Activated CD4-positive, alpha-beta T cell treated with anti-CD3 and anti-CD28 coated beads, Interleukin-2, Interleukin-6, amounts not matched to agents 100 ng/mL and 50 ng/mL, durations not matched to agents 16 hours and 8 hours (primary cell): ENCODE measurements at regions not wholly inside any gene's neighbourhood (a gene's known extent, or its start where the extent isn't known, plus 50 kb on each side); places are given as distances from the start of the nearest gene placed in this dataset.
"Not testable (repeated sequence)": the region's sequence is repeated elsewhere in the genome, so short reads cannot be mapped to it uniquely, and the experiment has no call there.

Experiments used
- DNase-seq: peaks from one replicate; pipeline ENCODE4 v3.0.0-alpha.2; 2020

GRCh38 chr1:70674941-70675685 lies 264.0 kb downstream of the CTH start:
- no peak for DNase-seq

DNA sequence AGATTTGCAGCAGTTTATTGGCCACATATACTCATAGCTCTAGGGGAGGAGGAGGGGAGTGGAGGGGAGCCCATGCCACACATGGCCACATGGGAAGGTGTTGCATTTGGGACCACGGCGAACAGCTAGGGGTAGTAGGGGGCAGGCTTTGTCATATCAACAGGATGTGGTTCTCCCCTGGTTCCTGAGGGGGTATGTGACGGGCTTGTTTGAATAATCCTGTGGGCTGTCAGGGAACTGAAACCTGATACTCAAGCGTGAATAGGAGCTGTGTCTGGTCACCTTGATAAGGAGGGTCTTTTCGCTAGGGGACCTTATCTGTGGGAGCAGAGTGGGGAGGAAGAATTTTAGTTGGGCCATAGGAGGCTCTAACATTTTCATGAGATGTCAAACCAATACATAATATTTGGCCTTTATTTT lies 264.7 kb downstream of the CTH start:
- DNase-seq, result peak; percentile 5

DNA sequence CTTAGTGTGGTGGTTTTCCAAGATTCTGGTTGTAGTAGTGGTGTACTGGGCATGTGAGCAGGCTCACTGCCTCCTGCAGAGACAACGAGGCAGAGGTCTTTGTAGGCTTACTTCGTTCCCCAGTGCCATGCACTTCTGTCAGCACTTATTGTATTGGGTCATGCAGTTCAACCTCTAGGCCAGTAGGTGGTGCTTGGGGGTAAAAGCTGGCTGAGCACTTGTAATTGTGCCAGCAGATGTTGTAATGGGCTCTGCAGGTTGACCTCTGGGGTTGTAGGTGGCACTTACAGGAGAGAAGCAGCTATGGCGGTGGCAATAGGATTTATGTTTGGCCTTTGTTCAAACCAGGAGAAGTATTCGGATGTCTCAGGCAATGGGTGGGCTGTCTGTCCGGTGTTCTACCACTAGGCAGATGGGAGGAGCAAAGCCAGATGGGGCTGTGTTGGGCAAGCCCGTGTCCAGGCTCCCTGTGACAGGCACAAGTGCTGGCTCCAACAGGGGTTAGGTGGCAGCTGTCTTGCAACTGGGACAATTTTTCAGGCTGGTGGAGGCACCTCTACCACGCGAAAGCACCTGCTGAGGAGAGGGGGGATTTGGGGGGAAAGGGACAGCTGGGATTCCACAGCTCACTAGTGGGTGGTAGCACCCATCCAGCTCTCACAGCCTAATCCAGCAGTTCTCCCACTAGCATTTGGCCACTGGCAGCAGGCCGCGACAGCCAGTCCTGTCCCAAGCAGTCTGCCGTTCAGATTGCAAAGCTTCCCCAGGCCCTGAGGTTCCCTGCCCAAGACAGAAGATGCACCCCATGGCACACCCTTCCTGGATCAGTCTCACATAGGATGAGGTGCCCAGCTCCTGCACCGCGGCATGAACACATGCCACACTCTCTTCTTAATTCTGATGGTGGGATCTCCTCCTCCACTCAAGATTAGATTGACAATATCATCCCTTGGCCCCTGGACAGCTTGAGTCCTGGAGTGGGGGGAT lies 274.5 kb downstream of the CTH start:
- DNase-seq, result peak; percentile 73

GRCh38 chr1:70688580-70688979 lies 277.5 kb downstream of the CTH start:
- DNase-seq, result no peak

GRCh38 chr1:70706381-70707037 lies 295.4 kb downstream of the CTH start:
- DNase-seq, result no peak

DNA sequence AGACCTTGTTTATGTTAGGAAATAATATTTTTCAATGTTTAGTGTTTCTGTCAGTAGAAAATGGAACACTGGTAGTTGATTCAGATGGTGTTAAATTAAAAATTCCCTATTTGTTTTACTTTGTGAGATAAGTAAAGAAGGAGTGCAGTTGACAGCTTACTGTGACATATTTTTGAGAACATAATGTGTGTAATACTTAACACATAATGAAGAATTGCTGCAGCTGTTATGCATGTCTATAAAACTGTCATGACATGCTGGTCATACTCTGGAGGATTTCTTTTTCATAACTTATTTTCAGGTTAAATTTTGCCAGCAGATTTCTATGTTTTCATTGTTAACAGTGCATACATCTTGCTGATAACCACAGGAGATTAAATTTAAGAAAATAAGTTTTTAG lies 296.1 kb downstream of the CTH start:
- DNase-seq, result no peak

GRCh38 chr1:70714149-70714548 lies 303.1 kb downstream of the CTH start:
- no peak for DNase-seq

GRCh38 chr1:70717211-70717610 lies 306.1 kb downstream of the CTH start:
- no peak for DNase-seq

DNA sequence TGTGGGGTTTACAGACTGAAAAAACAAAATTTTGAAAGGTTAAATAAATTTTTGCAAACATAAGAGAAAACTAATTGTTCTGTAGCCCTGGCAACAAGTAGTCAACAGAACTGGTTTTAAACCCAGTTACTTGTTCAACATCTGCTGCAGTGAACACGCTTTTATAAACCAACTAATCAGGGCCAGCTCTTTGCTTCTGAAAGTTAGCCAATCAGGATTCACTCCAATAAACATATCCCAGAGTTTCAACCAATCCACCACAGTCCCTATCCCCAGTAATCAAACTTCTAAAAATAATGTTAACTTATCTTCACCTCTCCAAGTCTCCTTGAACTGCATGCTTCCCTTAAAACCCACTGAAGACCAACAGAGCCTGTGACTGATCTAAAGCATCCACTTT lies 306.6 kb downstream of the CTH start:
- no peak for DNase-seq

GRCh38 chr1:70718086-70718630 lies 307.1 kb downstream of the CTH start:
- DNase-seq, result no peak

DNA sequence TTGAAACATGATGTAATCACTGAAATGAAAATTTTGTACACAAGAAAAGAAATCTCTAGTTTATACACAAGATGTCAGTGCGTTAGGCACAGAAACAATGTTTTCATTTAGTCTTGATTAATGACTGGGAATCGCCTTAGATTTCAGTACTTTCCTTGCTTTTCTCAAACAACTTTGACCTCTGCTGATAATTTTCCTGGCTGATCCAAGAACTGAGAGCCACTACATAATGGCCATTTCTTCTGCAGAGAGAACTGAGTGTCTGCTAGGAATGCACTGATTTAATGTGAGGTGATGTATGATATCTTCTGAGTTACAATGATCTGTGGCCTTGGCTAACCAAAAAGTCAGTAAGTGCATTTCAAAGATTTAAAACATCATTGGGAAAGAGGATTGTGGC lies 308.1 kb downstream of the CTH start:
- DNase-seq, result no peak

DNA sequence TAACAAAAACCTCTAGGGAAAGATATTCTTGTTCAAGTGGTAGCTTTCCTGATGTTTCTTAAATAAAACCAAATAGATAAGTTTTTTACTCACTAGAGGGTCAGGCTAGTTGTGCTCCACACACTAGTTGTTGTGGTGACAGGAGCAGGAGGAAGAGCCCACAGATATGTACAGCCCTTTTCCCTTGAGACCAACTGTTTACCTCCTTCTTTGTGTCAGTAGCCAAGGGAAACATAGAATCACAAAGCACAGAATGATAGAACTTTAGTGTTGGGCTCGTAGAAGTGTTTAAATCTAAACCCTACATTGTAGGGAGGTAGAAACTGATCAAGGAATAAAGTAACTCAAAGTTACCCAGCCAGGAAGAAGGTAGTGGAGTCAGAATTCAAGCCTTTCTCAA lies 309.0 kb downstream of the CTH start:
- DNase-seq, result no peak

DNA sequence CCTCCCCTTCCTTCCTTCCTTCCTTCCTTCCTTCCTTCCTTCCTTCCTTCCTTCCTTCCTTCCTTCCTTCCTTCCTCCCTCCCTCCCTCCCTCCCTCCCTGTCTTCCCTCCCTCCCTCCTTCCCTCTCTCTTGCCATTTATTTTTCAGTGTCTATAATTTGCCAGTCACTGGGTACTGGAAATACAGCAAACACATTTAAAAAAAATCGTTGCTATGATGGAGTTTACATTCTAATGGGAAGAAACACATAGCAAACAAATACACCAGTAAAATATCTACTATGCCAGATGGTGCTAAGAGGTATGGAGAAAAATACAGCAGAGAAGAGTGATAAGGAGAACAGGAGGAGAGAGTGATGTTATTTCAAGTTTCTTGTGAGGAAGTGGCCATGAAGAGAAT lies 309.5 kb downstream of the CTH start:
- DNase-seq, result no peak

- DNase-seq, result no peak
Measured at GRCh38 chr1:70727886-70728489, 316.9 kb downstream of the CTH start.

DNA sequence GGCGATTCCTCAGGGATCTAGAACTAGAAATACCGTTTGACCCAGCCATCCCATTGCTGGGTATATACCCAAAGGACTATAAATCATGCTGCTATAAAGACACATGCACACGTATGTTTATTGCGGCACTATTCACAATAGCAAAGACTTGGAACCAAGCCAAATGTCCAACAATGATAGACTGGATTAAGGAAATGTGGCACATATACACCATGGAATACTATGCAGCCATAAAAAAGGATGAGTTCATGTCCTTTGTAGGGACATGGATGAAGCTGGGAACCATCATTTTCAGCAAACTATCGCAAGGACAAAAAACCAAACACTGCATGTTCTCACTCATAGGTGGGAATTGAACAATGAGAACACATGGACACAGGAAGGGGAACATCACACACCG lies 311.1 kb downstream of the PTGER3 start:
- not testable (repeated sequence) for DNase-seq

DNA sequence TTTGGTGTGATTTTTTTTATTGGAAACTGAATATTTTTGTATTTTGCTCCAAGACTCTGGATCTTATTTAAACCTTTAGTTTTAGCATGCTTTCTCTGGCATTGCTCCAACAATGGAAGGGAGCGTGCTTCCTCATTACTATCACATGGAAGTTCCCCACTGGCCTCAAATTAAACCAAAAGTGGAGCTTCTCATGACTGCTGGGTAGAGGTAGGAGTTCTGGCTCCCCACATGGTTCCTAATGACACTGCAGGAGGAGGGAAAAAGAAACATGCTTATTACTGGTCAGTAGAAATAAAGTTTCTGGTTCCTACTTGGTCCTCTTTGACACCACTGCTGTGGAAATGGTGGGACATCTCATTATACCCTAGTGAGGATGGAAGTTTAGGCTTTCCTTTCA lies 310.5 kb downstream of the PTGER3 start:
- no peak for DNase-seq

GRCh38 chr1:70738624-70739023 lies 309.0 kb downstream of the PTGER3 start:
- no peak for DNase-seq

DNA sequence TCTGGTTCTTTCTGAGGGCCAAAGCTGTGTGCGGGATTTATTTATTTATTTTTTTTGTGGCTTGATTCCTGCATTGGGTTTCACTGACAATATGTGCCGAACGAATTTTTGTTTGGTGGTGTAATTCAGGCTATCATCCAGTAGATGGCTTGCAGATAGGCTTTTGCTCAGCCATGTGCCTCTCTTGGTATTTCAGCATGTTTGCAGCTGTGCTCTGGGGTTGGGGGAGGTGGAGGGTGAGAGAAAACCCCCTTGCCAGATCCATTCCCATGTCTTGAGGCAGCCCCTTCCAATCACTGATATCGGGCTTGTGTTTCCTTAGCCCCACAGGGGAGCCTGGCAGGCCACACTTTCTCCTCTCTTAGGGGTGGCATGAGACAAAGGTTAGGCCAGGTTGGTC lies 302.4 kb downstream of the PTGER3 start:
- no peak for DNase-seq

DNA sequence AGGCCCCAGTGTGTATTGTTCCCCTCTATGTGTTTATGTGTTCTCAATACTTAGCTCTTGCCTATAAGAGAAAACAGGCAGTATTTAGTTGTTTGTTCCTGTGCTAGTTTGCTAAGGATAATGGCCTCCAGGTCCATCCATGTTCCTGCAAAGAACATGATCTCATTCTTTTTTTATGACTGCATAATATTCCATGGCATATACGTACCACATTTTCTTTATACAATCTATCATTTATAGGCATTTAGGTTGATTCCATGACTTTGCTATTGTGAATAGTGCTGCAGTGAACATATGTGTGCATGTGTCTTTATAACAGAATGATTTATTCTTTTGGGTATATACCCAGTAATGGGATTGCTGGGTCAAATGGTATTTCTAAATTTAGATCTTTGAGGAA lies 301.6 kb downstream of the PTGER3 start:
- DNase-seq, result not testable (repeated sequence)

DNA sequence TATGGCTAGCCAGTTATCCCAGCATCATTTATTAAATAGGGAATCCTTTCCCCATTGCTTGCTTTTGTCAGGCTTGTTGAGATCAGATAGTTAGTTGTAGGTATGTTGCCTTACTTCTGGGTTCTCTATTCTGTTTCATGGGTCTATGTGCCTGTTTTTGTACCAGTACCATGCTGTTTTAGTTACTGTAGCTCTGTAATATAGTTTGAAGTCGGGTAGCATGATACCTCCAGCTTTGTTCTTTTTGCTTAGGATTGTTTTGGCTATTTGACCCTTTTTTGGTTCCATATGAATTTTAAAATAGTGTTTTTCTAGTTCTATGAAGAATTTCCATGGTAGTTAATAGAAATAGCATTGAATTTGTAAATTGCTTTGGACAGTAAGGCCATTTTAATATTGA lies 300.5 kb downstream of the PTGER3 start:
- not testable (repeated sequence) for DNase-seq

GRCh38 chr1:70751676-70752287 lies 295.8 kb downstream of the PTGER3 start:
- not testable (repeated sequence) for DNase-seq

DNA sequence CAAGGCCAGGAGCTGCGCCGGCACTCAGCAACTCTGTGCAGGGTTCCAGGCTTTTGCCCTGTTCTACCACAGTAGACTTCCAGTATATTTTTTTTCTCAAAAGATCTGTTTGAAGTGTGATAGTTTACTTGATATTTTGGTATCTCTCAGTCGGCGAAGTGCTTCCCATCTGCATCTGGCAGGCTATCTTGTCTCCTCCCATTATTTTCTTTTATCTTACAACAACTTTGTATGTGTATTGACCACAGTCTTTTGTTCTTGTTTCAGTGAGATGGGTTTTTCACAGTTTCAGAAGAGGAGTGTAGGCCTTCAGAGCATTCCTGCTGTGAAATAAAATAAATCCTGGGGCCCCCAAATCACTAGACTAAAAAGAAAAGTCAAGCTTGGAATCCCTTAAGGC lies 292.9 kb downstream of the PTGER3 start:
- DNase-seq, result no peak
